T1000 (cell line): ENCODE measurements at regions not wholly inside any gene's neighbourhood (a gene's known extent, or its start where the extent isn't known, plus 50 kb on each side); places are given as distances from the start of the nearest gene placed in this dataset.

Experiments used
- DNase-seq: peaks from one replicate; lab custom pipeline; 2025; ENCODE audit warnings: mixed read lengths; lab: John Stamatoyannopoulos, UW

GRCh38 chr12:115464111-115464581, 780.2 kb upstream of the TBX3 start:
- no peak for DNase-seq

DNA sequence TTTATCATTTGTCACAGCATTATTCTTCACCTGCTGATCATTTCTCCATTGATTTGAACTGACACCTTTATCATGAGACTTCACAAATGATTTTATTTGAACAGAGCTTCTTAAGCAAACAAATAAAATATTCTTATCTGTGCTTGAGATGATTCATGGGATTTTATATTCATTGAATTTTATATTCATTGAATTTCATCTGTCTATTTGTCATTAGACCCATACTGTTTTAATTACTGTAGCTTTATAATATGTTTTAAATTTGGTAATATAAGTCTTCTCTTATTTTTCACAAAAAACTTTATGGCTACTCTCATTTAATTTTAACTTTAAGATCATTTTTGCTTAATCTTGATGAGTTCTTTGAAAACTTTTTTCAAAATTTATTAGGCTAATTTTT, 777.4 kb upstream of the TBX3 start:
- no peak for DNase-seq

DNA sequence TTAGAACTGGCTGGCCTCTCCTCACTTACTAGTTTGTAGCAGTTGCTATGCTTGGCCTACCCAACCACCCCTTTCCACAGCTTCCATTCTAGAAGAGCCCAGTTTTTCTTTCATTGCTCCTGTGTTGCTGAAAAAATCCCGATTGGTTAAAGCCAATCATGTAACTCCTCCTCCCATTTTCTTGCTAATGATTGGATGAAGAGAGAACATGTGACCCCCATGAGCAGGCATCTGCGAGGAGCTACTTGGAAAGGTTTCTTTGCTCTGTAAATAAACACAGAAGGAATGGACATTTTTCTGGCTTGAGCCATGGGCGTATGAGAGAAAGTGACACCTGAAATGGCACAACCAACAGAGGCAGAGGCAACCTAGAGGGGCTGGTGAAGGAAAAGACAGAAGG, 773.8 kb upstream of the TBX3 start:
- DNase-seq: no peak

DNA sequence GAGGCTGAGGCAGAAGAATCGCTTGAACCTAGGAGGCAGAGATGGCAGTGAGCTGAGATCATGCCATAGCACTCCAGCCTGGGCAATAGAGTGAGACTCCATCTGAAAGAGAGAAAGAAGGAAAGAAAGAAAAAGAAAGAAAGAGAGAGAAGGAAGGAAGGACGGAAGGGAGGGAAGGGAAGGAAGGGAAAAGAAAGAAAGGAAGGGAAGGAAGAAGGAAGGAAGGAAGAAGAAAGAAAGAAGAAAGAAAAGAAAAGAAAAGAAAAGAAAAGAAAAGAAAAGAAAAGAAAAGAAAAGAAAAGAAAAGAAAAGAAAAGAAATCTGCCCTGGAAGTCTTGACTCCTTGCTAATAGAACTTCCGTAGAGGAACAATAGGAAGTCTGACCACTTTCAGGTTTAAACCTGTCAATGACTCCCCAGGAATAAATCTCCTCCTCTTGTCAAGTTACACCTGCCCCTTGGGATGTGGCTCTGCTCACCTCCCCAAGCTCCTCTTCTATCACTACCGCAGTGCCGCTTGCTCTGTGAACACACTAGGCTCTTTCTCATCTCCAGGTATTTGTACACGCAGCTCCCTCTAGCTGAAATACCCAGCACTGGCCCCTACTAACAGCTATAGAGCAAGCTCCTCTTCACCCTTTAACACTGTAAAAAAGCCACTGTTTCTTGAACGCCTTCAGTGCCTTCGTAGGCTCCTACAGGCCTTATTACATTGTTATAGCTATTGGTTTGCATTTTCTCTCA, 773.1 kb upstream of the TBX3 start:
- no peak for DNase-seq

GRCh38 chr12:115455268-115455681, 771.3 kb upstream of the TBX3 start:
- DNase-seq: no peak

DNA sequence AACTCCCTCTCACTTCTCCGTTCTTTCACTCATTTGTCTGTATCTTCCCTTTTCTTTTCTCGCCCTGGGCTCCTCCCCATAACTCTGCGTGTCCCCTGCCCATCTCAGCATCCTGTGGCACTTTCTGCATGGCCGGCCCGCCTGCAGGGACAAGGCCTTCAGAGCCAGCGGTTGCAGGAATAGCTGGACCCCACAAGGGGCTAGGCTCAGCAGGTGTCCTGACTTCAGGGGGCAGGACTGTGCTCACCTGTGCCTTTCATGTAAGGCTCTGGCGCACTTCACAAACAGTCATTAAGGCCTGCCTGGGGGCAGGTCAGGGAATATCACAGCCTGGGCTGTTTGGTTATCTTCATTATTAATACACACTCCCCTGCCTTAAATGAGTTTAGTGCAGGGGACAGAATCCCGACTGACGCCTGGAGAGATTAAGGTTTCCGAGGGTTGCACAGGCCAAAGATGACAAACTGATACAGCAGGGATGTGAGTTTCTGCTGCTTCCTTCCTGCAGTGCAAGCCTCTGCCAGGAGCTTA, 768.8 kb upstream of the TBX3 start:
- no peak for DNase-seq

DNA sequence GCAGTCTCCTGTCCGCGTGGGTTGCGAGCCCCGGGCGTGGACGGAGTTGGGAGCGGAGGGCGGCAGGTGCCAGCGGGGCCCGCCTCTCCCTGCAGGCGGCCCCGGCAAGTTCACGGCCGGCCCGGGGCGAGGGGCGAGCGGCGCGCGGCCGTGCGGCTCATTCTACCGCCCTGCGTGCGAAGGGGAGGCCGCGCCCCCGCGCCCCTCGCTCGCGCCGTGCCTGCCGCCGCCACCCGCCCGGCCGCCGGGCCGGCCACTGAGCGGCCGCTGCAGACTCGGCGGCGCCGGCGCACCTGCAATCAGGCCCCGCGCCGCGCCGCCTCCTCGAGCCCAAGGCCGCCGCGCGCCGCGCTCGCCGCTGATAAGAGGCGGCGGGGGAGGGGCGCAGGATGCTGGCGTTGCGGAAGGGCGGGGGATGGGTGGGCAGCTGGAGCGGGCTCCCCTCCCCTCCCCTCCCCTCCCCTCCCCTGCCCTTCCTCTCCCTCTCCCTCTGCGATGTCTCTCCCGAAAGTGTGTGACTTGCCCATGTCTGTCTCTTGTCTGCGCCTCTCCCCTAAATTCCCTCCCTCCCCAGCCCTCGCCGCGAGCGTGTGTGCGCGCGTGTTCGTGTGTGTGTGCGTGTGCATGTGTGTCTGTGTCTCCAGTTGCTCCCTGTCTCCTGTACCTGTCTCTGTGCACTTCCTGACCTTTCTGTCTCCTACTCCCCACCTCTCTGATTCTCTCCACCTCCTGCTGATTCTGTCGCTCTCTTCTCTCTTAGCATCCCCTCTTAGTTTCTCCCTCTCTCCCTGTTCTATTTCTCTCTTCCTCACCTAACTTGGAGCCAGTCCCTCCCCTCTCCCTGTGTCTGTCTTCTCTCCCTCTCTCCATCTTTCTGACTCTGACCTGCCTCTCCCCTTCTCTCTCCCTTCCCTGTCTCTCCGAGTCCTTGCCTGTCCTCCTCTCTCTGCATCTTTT, 768.1 kb upstream of the TBX3 start:
- DNase-seq: no peak

- DNase-seq: no peak
Measured at GRCh38 chr12:115451151-115451779, 767.3 kb upstream of the TBX3 start.

GRCh38 chr12:115450710-115451109, 766.7 kb upstream of the TBX3 start:
- no peak for DNase-seq

DNA sequence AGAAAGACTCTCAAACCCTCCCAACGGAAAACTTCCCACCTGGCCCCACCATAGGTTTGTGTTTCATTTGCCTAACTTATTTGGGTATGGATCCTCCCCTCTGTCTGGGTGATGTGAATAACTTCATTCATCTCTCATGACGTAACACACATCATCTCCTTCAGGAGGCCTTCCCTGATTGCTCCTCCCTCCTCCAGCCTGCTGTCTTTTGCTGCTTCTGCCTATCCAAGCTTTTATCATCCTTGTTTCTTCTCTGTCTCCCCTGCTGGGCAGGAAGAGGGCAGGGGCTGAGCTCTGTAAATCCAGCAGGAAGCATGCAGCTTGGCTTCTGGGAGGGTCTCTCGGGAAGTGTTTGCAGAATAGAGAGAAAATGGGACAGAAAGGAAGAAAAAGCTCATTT, 766.0 kb upstream of the TBX3 start:
- DNase-seq: no peak

DNA sequence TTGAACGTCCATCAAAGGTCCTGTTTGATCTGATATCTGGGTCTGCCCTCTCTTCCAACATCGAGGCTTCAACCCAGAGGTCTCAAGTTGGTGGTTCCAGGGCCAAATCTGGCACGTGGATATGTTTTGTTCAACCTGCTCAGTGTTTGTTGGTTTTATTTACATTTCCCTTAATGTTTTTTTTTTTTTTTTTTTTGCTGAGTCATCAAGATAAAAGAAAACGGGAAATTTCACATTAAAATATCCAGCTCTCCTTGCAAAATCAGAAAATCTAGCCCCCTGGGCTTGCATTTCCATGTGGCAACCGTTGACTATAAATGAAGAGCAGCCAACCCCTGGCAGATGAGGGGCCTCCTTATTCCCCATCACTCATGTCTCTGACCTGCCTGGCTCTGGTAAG, 765.6 kb upstream of the TBX3 start:
- no peak for DNase-seq

- DNase-seq: no peak
Measured at GRCh38 chr12:115444346-115444745, 760.4 kb upstream of the TBX3 start.

DNA sequence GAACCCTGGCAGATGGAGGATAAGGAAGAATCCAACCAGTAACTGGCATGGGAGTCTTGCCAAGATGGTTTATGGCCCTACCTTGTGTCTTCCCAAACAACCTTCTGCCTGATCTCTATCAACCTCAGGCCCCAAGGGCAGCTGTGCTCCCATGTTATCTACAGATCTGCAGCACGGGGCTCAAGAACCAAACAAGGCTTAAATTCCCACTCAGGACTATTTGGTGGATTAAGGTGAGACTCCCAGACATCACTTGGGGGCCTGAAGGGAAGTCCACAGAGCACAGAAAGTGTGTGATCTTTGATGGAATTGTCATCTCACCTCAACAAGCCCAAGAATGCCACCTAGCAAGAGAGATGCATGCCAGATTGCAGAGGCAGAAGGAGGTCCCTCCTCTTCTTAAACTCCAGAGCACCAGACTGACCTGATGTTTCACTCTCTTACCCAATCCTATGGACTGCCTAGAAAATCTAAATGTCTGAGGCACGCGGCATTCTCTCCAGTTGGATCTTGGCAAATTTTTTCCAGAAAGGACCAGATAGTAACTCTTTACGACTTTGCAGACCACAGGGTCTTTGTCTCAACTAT, 759.5 kb upstream of the TBX3 start:
- no peak for DNase-seq

- peak; percentile 100 for DNase-seq
Measured at GRCh38 chr12:115440438-115440837, 756.5 kb upstream of the TBX3 start.

GRCh38 chr12:115439008-115439601, 755.1 kb upstream of the TBX3 start:
- DNase-seq: no peak

- no peak for DNase-seq
Measured at GRCh38 chr12:115438314-115438713, 754.3 kb upstream of the TBX3 start.

GRCh38 chr12:115437061-115437567, 753.1 kb upstream of the TBX3 start:
- DNase-seq: no peak

GRCh38 chr12:115433014-115433634, 749.1 kb upstream of the TBX3 start:
- DNase-seq: no peak

DNA sequence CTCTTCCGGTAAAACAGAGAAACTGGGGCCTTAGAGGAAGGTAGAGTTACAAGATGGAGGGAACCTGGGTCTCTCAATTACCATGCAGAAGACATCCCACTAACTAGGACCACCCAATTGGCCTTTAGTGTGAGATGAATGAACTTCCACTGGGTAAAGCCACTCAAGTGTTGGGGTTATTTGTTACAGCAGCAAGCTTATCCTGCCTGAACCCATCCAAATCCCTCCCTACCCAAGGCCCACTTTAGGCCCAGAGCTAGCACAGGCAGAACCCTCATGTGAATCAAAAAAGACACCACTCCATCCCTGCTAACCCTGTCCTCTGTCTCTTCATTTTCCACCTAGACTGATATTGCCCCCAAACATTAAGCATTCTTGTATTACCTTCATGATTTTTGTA, 746.7 kb upstream of the TBX3 start:
- DNase-seq: no peak

GRCh38 chr12:115426732-115427131, 742.8 kb upstream of the TBX3 start:
- no peak for DNase-seq

DNA sequence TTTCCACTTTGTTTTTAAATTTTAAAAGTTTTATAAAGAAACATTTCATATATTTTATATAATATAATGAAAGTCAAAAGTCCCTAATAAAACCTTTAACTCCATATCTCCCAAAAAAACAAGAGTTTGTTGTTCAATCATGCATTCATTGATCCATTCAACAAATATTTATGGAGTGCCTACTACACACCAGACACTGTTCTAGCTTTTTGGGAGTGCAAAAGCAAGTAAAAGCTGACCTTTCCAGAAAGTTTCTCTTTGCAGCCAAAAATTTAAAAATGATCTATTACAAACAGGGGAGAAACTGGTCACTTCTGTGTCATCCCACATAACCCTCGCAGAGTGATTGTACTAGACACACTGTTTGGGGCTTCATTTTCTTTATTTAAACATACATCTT, 740.0 kb upstream of the TBX3 start:
- DNase-seq: no peak
